ENCODE measurements at regions not wholly inside any gene's neighbourhood (a gene's known extent, or its start where the extent isn't known, plus 50 kb on each side); places are given as distances from the start of the nearest gene placed in this dataset.

DNA sequence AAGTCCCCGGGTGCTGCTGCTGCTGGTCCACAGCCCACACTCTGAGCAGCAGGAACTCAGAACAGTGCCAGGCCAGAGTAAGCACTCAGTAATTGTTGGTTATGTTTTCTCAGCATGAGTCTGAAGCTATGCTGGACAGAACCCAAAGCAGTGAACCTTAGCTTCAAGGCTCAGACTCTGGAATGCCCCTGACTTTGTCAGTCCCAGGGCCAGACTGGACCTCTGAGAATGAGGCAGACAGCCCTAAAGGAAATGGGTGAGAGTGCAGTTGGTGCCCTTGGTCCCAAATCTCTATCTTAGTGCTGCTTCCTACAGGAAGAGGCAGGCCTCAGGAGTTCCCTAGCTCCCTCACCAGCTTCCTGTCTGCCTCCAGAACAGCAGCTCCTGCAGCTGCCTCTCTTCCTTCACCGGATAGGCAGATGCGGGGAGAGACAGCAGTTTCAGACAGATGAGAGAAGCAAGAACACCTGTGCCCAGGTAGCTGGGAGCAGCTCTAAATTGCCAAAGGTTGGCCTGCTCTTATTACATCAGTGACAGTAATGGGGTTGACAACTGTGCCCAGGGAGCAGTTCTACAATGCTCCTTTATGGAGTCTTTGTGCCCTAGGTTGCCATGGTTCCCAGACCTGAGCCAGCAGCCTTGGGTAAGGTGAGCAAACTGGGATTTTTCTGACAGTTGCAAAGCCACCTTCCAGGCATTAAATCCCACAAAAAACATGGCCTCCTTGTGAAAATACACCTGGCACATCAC is 82.2 kb upstream of the CXCL14 start:
- DNase-seq: peak; percentile 32

DNA sequence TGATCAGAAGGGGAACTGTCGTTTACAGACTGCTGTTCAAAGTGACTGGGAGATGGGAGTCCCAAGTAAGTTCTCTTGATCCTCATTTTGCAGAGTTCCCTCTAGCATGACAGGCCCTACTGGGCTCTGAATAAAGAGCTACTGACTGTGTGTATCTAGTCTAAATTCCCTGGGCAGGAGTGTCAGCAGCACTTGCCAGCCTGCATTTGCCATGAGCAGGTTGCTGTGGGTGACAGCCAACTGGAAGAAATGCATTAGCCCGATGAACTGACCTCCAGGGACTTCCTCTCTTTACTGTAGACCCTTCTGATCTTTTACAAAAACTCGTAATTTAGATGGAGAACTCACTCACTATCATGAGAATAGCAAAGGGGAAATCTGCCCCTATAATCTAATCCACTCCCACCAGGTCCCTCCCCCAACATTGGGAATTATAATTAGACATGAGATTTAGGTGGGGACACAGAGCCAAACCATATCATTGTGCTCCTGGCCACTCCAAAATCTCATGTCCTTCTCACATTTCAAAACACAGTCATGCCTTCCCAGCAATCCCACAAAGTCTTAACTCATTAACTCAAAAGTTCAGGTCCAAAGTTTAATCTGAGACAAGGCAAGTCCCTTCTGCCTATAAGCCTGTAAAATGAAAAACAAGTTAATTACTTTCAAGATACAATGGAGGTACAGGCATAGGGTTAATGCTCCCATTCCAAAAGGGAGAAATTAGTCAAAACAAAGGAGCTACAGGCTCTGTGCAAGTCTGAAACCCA is 78.9 kb upstream of the CXCL14 start:
- DNase-seq: no peak

DNA sequence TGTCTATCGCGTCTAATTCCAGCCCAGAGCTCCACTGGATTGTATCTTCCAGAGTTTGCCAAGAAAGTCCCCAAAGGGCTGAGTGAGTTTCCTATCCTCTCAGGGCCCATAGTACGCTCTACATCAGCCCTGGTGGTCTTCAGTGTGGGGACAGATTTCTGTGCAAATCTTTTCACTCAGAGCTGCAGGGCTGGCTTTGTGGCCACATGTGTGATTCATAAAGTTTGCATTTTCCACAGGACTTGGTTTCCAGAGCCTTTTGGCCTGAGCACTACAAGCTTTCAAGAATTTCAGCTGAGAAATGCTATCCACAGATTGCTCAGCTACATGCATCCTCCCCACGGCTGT is 76.7 kb upstream of the CXCL14 start:
- peak; percentile 36 for DNase-seq

DNA sequence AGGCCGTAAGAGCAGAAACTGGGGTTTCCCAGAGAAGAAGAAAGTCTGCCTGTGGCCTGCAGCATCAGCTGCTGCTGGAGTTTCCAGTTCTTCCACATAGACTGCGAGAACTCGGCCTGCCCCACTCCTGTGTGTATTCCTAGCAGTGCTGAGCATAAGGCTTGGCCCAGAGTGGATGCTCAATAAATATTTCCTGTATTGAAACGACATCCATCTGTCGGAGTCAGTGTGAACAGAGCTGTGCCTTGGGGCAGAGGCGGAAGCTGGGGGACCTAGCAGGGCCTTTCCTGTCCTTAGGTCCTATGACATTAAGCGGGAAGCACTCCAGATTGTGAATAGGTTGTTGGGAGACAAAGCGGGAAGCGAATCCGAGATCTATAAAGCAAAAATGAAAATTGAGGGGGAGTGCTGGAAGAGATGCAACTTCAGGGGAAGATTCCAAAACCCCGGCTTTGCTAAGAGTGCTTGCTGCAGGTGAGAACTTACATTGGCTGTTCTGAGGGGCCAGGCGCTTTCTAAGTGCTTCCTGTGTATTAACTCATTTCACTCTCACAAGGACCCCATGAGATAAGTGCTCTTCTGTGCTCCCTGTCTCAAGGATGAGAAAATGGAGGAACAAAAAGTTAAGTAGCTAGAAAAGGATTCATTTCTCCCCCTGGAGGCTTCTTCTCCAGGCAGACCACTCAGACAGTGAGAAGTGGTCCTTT is 76.1 kb upstream of the CXCL14 start:
- peak; percentile 46 for DNase-seq

DNA sequence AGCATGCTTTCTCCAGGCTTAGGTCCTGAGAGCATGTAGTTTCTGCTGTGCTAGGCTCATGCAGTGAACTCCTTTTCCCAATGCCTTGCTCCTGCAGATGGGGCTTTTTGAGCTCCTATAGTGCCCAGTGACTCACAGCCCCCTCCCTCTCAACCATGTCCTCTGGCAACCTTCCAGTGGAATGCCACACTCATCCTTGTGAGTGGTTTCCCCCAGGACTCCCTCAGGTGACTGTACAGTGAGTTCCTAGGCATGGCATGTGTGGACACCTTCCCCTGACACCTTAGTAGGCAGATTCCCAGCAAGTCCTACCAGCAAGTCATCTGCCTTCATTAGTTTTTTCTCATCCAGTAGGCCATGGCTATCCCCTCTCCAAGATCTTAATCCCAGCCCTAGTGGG is 72.4 kb upstream of the CXCL14 start:
- no peak for DNase-seq

DNA sequence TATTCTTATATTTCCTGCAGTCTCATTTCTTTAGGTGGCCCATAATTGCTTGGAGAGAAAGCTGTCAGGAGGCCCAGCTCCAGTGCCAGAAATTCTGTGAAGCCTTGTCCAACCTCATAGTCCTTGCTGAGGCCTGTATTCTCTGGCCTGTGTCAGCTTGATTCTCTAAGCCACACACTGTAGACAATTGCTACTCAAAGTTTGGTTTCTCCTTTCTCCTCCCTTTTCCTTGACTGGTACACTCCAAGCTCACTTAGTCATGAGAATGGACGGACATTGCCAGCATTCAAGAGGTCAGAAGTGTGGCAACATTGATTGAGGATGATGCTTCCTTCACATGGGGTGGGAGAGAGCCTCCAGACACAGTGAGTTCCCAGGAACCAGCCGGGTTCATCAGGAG is 71.3 kb upstream of the CXCL14 start:
- DNase-seq: no peak

DNA sequence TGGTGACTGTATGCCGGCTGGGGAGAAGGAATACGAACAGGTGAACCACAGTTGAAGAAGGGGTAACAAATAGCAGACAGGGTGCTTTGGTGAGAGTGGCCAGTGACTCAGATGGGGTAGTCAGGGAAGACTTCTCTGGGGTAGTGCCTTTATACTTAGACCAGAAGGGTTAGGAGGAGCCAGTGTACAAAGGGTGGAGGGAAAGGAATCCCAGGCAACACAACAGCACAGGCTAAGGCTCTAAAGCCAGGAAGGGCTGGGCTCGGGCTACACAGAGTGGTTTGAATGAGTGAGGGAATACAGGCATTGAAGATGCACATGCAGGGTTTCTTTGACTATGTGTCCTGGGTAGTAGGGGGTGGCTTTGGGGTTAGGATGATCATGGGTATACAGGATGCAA is 70.6 kb upstream of the CXCL14 start:
- no peak for DNase-seq

DNA sequence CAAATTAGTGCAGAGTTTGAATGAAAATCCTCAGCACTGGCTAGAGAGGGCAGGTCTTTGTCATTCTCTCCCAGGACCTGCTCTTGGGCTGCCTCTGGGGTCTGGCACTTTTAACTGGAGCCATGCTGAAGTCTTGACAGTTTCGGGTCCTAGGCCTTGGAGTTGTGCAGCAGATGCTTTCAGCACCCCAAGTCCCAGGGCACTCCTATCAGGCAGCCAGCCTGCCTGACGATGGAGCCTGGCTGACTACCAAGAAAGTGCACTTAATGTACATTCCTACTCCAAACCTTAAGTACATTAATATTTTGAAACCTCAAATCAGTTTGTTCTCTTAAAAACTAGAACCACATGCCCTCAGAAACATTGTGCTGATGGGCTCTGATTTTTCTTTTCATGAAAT is 69.3 kb upstream of the CXCL14 start:
- DNase-seq: no peak

DNA sequence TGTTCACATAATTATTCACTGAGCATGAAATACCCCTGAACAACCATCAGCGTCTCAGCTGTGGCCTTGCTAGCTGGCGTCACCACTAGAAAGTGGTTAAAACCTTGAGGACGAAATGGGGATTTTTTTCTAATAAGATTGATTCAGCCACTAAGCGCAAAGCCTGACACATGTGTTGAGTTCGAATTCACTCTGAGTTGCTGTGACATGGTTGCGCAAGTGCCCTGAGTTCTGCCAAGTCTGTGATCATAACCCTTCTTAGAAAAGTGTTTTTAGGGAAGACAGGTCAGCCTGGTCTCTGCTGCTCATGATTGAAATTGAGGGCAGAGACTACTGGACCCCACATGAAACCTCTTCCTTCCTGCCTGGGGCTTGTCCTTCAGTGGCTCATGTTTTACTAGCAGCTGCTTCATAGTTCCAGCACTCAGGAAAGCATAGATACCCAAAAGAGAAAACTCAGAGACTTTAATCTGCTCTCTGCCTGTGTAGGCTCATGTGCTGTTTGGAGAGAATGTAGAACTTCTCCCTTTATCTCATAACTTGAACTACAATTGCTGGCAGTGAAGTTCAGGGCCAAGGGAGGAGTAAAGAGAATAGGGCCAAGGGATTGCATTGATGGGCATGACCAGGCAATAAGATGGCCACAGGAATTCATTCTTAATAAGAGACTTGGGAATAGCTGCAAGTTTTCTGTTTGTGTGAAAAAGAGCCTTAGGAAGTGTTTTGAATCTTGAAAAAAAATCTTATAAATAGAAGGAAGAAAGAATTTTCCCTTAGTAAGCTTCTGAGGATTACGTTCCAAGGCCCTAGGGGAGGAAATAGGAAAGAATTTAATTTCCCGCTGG is 66.8 kb upstream of the CXCL14 start:
- no peak for DNase-seq

DNA sequence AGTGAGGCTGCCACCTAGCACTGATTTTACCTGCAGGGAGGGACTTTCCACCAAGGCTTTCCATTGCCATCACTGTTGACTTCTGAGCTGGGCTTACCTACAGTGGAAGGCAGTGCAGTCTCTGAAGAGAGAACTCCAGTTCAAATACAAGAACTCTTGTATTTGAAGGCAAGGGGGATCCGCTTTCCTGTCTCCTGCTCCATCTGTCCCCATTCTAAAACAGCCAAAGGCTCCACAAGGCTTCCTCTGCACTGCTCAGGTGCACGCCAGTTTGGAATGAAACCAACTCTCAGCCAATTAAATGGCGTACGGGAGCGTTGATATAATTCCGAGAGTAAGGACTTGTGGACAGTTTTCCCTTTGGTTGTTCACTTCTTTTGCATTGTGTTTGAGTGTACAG is 66.0 kb upstream of the CXCL14 start:
- no peak for DNase-seq

DNA sequence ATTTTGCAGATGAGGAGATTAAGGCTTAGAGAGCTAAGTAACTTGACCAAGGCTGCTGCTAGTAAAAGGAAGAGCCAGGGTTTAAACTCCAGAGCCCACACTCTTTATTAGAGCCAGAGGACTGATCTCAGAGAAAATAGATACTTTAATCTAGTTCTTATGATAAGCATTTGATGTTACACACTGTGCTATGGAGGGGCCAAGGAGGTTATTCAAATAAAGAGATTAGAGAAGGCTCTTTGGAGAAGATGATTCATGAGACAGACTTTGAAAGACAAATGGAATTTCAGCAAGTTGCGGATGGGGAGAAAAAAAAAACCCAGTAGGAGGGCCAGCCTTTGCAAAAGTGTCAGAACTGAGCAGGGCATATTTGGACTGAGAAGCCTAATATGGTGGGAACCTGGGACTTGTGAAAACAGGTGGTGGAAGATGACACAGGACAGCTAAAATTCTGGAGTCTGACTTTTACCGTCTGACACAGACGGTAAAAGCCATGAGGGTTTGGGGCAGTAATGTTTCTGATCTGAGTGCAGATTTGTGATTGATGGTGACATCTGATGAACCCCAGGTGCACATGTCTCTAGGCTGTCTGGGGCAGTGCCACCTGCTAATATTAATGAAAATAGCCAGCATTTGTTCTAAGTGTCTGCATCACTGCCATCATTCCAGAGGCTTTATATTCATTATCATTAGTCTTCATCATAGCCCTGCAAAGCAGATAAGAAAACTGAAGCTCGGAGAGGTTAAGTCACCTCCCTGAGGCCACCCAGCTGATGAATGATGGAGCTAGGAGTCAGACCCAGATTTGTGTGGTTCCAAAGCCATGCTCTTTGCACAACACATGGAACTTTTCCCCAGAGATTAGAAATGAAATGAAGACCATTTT is 65.3 kb upstream of the CXCL14 start:
- peak; percentile 35 for DNase-seq

DNA sequence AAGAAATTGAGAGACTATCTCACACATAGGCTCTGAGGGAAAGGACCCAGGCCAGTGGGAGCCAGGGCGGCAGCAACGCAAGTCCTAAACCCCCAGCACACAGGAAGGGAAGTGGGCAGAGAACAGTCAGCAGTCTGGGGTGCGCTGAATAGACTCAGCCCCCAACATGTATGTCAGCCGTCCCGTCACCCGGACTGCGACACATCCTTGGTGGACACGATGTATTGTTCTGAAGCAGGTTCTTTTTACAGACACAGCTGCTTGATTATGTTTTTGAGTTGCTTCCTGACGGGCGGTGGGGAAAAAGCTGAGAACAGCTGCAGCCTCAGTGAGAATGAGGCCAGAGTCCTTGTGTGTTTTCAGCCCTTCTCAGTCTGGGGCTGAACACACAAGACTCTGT is 64.1 kb upstream of the CXCL14 start:
- peak; percentile 65 for DNase-seq

DNA sequence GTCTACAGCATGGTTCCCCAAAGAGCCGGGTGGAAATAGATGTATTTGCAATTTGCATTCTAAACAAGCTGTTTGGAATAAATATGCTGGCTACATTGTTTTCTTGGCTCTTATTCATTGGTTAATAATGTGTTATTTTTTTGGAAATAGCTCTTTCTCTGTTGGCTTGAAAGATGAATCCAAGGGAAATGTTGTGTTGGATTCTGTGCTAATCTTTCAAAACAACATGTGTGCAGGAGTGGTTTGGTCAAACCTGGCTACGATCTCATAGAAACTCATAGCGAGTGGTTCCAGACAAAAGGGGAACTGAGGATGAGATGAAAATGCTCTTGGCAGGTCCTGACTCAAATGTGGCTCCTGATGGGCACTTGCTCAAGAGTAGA is 63.7 kb upstream of the CXCL14 start:
- DNase-seq: no peak

DNA sequence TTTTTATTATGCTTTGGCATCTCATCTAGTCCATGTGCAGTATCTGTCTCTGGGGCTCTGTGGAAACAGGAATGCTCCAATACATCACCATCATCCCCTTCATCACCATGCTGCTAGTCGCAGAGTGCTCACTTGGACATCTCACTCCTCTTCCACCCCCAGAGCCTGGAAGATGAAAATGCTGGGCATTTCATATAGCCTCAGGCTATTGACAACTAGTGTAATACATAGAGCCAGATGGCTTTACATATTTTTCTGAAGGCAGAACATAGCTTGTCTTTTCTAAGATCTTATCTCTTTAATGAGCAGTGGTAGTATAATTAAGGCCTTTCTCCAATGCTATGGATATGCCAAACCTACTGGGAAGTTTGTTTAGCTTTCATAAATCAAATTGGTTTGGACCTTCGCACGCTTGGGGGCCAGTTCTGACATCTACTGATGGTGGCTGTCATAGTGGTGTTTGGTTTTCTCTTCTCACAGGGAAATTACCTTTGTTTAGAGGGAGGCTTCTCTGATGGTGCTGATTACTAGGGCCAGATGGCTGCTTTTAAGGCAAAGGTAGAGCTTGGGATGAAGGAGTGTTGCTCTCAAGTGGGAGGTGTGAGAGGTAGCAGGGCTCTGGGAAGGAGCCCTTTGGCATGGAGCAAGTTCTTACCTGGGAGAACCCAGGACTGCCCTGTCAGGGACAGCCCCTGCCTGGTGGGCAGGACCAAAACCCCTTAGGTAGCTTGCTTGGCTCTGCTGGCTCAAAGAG is 63.1 kb upstream of the CXCL14 start:
- DNase-seq: no peak

DNA sequence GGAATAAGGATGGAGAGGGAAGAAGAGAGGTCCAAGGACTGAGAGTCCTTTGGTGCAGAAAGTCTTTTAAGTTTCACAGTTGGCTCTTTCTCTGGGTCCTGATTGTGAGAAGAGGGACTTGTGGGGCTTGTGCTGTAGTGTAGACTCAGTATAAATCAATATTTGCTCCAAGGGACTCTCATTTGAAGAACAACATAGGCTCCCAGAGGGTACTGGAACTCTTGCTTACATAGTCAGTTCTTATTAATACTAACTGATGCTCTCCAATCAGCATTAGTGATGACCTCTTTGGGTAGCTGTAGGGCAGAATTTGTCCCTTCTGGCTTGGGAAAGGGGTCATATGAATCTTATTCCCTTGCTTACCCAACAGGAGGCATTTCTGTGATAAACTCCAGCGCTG is 62.5 kb upstream of the CXCL14 start:
- no peak for DNase-seq

DNA sequence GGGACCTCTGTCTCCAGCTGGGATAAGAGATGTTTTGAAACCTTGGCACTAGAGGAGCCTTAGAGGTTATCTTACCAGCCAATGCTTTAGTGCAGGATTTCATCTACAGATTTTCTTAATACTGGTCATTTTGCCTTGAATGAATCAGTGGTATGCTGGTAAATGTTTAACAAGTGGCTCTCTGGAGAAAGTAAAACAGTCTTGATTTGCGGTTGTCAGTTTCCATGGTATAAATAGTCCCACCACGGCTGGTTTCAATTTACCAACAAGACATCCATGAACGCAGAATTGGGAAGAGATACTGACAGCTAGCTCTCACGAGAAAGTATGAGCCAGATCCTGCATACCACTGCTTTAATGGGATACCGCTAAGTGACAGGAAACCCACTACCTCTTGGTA is 56.7 kb upstream of the CXCL14 start:
- DNase-seq: no peak

DNA sequence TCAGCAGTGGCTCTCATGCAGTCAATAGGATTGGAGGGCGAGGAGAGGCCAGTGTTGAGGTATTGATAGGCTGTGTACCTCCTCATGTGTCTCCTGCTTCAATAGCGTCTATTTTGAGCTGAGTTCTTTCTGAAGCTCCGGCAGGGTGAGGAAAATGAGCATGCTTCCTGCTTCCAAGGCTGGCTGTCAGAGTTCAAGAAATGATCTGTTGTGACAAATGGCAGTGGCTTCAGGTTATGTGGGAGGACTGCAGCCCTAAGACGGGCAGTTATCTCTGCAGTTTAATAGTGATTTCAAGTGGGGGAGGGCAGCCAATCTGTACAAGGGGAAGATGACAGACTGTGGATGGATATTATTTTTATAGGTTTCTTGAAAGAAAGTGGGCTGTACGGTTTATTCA is 54.0 kb upstream of the CXCL14 start:
- peak; percentile 60 for DNase-seq

DNA sequence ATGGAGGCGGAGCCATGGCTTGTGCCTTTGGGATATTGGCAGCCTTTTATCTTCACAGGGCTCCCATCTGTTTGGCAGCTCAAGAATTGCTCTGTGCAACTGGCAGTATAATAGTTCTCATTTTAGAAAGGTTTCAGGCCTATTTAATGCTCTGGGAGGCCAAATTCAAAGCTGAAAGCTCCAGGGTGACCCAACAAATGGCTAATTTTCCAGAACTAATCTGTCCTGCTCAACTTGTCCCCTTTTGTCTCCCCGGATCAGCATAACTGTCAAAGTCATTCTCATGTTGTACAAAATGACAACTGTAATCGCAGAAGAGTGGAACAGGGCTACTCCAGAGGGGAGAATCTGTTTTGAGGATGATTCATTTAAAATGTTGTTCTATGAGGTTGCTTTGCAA is 52.6 kb upstream of the CXCL14 start:
- DNase-seq: no peak

DNA sequence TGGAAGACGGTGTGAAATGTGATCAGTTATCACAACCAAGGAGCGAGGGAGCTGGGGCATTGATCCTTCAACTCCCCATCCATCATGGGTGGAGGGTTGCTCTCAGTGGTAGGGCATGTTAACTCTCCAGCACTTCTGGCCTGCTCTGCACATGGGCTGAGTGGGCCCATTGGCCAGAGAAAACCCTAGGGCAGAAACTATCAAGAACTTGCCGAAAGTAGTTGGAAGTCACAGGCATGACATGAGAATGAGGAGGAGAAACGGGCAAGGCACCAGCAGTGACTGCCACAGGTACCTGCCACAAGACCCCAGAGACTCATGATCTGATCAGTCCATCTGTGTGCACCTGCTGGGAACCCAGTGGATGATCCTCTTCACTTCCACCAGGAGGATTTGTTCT is 50.9 kb upstream of the CXCL14 start:
- DNase-seq: no peak

DNA sequence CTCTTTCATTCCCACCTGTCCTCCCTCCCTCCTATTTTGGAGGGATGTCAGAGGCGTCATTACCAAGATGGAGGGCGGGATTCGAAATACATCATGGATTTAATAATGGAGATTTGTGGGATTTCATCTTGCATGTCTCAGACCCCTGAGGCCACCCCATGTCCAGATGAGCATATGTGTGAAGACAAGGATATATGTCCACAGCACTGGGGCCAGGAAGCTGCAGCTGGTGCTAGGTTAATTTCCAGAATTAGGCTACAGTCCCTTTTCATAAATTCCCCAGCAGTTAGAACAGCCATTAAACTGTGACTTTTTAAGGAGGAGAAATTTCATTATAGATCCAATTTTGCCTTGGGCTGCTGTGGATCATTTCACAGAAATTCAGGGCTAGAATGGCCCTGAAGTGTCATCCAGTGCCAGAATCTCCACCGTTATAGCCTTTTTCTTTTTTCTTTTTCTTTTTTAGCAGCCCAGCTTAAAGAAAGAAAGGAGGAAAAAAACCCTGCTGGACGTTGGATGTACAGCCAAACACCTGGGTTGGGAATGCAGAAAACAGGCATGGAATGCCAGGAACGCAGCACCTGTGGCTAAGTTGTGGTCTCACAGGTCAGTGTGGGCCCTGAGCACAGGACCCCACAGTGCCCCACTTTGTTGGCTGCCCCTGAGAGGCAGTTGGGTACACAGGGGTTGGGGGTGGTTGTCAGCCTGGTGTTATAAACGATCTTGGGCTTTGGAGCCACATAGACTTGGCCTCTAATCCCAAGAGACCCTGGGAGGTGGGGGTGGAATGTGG is 50.2 kb upstream of the CXCL14 start:
- no peak for DNase-seq
